ENCODE measurements at regions not wholly inside any gene's neighbourhood (a gene's known extent, or its start where the extent isn't known, plus 50 kb on each side); places are given as distances from the start of the nearest gene placed in this dataset.
"Not testable (repeated sequence)": the region's sequence is repeated elsewhere in the genome, so short reads cannot be mapped to it uniquely, and the experiment has no call there.

- no peak for DNase-seq (ENCODE audit: low read depth in 4 of 6, low spot score in 6 of 6)
- Histone ChIP-seq H3K36me3 (ENCODE audit: control insufficient read depth, insufficient read depth, low read length) (no peaks in the 10 kb centered on the region), H3K27ac (ENCODE audit: low read depth, low read length) (no peak overlapping the region), H3K9me3 (ENCODE audit: control insufficient read depth, insufficient read depth, low read length) (no peaks in the 10 kb centered on the region), H3K4me1 (ENCODE audit: control insufficient read depth, insufficient read depth, low read length) (no peaks in the 10 kb centered on the region), H3K27me3 (ENCODE audit: control insufficient read depth, insufficient read depth, low read length) (no peaks in the 10 kb centered on the region), H3K4me3 (ENCODE audit: low read depth, low read length) (no peak overlapping the region)
- no CpG with 5 or more reads among the region's 1 CpG for whole genome bisulfite sequencing (ENCODE audit: insufficient coverage)
Measured at GRCh38 chr7:46932306-46932675, 649.6 kb downstream of the TNS3 start.

- H3K9me3 ChIP-seq (ENCODE audit: control insufficient read depth, insufficient read depth, low read length) = no peaks in the 10 kb centered on the region
- WGBS (ENCODE audit: insufficient coverage) = 100% methylated on average over 1 of the region's 3 CpGs
- no peak overlapping the region for H3K27ac ChIP-seq (ENCODE audit: low read depth, low read length)
- no peak overlapping the region for H3K4me3 ChIP-seq (ENCODE audit: low read depth, low read length)
- H3K4me1 ChIP-seq (ENCODE audit: control insufficient read depth, insufficient read depth, low read length) = no peaks in the 10 kb centered on the region
- no peaks in the 10 kb centered on the region for H3K27me3 ChIP-seq (ENCODE audit: control insufficient read depth, insufficient read depth, low read length)
- no peak for DNase-seq (ENCODE audit: low read depth in 4 of 6, low spot score in 6 of 6)
- H3K36me3 ChIP-seq (ENCODE audit: control insufficient read depth, insufficient read depth, low read length) = no peaks in the 10 kb centered on the region
Measured at GRCh38 chr7:46930366-46930765, 651.5 kb downstream of the TNS3 start.

- H3K9me3 ChIP-seq (ENCODE audit: control insufficient read depth, insufficient read depth, low read length) = no peaks in the 10 kb centered on the region
- no peak for DNase-seq (ENCODE audit: low read depth in 4 of 6, low spot score in 6 of 6)
- no peak overlapping the region for H3K4me3 ChIP-seq (ENCODE audit: low read depth, low read length)
- H3K27me3 ChIP-seq (ENCODE audit: control insufficient read depth, insufficient read depth, low read length) = no peaks in the 10 kb centered on the region
- H3K27ac ChIP-seq (ENCODE audit: low read depth, low read length) = no peak overlapping the region
- no peaks in the 10 kb centered on the region for H3K36me3 ChIP-seq (ENCODE audit: control insufficient read depth, insufficient read depth, low read length)
- H3K4me1 ChIP-seq (ENCODE audit: control insufficient read depth, insufficient read depth, low read length) = no peaks in the 10 kb centered on the region
Measured at GRCh38 chr7:46929359-46929758, 652.6 kb downstream of the TNS3 start.

DNA sequence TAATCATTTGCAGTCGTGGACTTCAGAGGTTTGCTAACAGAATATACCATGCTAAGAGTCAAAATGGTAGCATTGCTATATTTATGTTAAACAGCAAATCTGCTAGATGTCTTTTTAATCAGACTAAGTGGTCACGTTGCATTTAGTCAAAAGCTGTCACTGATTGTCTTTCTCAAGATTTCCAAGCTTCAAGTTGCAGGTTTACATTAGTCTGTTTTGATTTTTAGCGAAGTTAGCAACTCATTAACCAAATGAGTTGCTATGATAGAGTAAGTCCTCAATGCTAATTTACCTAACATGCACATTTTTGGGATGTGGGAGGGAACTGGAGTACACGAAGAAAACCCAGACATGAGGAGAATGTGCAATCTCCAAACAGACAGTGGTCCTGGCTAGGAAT, 653.2 kb downstream of the TNS3 start:
- 100% methylated on average over 1 of the region's 4 CpGs for WGBS (ENCODE audit: insufficient coverage)

DNA sequence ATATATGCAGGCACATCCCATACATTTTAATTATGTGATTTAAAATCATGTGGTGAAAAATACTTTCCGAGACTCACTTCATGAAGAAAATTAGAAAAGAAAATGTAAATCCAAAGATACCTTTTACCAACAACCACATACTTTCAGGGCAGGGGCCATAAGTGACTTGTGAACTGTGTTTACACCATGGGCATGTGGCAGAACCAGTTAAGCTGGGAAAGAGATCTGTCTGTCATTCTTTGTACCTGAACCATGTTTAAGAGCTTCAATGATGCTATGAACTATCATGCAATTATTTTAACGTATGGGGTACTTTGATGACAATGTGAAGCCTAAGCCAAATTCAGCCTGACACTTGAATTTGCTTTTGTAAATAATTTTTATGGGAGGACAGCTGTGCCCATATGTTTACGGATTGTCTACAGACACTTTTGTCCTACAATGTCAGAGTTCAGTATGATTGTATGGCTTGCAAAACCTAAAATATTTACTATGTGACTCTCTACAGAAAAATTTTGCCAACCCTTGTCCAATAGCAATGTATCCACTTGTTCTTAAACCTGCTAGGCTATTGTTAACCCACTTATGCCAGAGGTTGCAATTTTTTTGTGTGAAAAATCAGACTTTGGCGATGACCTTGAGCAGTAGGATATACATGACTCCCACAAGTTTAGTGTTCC, 654.6 kb downstream of the TNS3 start:
- 88% methylated on average over 1 of the region's 4 CpGs for WGBS (ENCODE audit: insufficient coverage)
- Histone ChIP-seq H3K27me3 (ENCODE audit: control insufficient read depth, insufficient read depth, low read length) (no peaks in the 10 kb centered on the region), H3K4me3 (ENCODE audit: low read depth, low read length) (no peak overlapping the region), H3K9me3 (ENCODE audit: control insufficient read depth, insufficient read depth, low read length) (no peaks in the 10 kb centered on the region), H3K36me3 (ENCODE audit: control insufficient read depth, insufficient read depth, low read length) (no peaks in the 10 kb centered on the region), H3K27ac (ENCODE audit: low read depth, low read length) (no peak overlapping the region), H3K4me1 (ENCODE audit: control insufficient read depth, insufficient read depth, low read length) (no peaks in the 10 kb centered on the region)
- no peak for DNase-seq (ENCODE audit: low read depth in 4 of 6, low spot score in 6 of 6)

More for the DNA sequence above, 653.2 kb downstream of the TNS3 start:
- Histone ChIP-seq H3K9me3 (ENCODE audit: control insufficient read depth, insufficient read depth, low read length) (no peaks in the 10 kb centered on the region), H3K4me1 (ENCODE audit: control insufficient read depth, insufficient read depth, low read length) (no peaks in the 10 kb centered on the region), H3K27ac (ENCODE audit: low read depth, low read length) (no peak overlapping the region), H3K36me3 (ENCODE audit: control insufficient read depth, insufficient read depth, low read length) (no peaks in the 10 kb centered on the region), H3K27me3 (ENCODE audit: control insufficient read depth, insufficient read depth, low read length) (no peaks in the 10 kb centered on the region), H3K4me3 (ENCODE audit: low read depth, low read length) (no peak overlapping the region)
- no peak for DNase-seq (ENCODE audit: low read depth in 4 of 6, low spot score in 6 of 6)

GRCh38 chr7:46916581-46916980, 665.3 kb downstream of the TNS3 start:
- Histone ChIP-seq H3K27ac (ENCODE audit: low read depth, low read length) (no peak overlapping the region), H3K27me3 (ENCODE audit: control insufficient read depth, insufficient read depth, low read length) (no peaks in the 10 kb centered on the region), H3K4me3 (ENCODE audit: low read depth, low read length) (no peak overlapping the region), H3K4me1 (ENCODE audit: control insufficient read depth, insufficient read depth, low read length) (no peaks in the 10 kb centered on the region), H3K9me3 (ENCODE audit: control insufficient read depth, insufficient read depth, low read length) (no peaks in the 10 kb centered on the region), H3K36me3 (ENCODE audit: control insufficient read depth, insufficient read depth, low read length) (no peaks in the 10 kb centered on the region)
- no peak for DNase-seq (ENCODE audit: low read depth in 4 of 6, low spot score in 6 of 6)
- no CpG with 5 or more reads among the region's 2 CpGs for WGBS (ENCODE audit: insufficient coverage)

DNA sequence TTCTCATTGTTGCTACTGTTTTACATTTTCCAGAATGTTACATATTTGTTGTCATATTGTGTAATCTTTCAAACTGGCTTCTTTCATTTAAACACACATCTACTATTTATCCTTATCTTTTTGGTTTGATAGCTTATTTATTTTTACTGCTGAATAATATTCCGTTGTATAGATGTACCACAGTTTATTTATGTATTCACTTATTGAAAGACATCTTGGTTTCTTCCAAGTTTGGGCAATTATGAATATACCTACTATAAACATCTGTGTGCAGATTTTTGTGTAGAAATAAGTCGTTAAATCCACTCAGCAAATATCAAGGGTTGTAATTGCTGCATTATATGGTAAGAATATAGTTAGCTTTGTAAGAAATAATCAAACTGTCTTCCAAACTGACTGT, 669.2 kb downstream of the TNS3 start:
- no peak overlapping the region for H3K4me3 ChIP-seq (ENCODE audit: low read depth, low read length)
- no peaks in the 10 kb centered on the region for H3K9me3 ChIP-seq (ENCODE audit: control insufficient read depth, insufficient read depth, low read length)
- DNase-seq (ENCODE audit: low read depth in 4 of 6, low spot score in 6 of 6) = no peak
- H3K36me3 ChIP-seq (ENCODE audit: control insufficient read depth, insufficient read depth, low read length) = no peaks in the 10 kb centered on the region
- H3K27me3 ChIP-seq (ENCODE audit: control insufficient read depth, insufficient read depth, low read length) = no peaks in the 10 kb centered on the region
- WGBS (ENCODE audit: insufficient coverage) = no CpG with 5 or more reads among the region's 2 CpGs
- no peaks in the 10 kb centered on the region for H3K4me1 ChIP-seq (ENCODE audit: control insufficient read depth, insufficient read depth, low read length)
- H3K27ac ChIP-seq (ENCODE audit: low read depth, low read length) = no peak overlapping the region

- Histone ChIP-seq H3K9me3 (ENCODE audit: control insufficient read depth, insufficient read depth, low read length) (no peaks in the 10 kb centered on the region), H3K4me3 (ENCODE audit: low read depth, low read length) (no peak overlapping the region), H3K4me1 (ENCODE audit: control insufficient read depth, insufficient read depth, low read length) (no peaks in the 10 kb centered on the region), H3K27me3 (ENCODE audit: control insufficient read depth, insufficient read depth, low read length) (no peaks in the 10 kb centered on the region), H3K36me3 (ENCODE audit: control insufficient read depth, insufficient read depth, low read length) (no peaks in the 10 kb centered on the region), H3K27ac (ENCODE audit: low read depth, low read length) (no peak overlapping the region)
- DNase-seq (ENCODE audit: low read depth in 4 of 6, low spot score in 6 of 6) = peak in 1 of 6 donors; percentile 34
- WGBS (ENCODE audit: insufficient coverage) = no CpG with 5 or more reads among the region's 7 CpGs
Measured at GRCh38 chr7:46909601-46910051, 672.3 kb downstream of the TNS3 start.

- Histone ChIP-seq H3K4me1 (ENCODE audit: control insufficient read depth, insufficient read depth, low read length) (no peaks in the 10 kb centered on the region), H3K36me3 (ENCODE audit: control insufficient read depth, insufficient read depth, low read length) (no peaks in the 10 kb centered on the region), H3K27ac (ENCODE audit: low read depth, low read length) (no peak overlapping the region), H3K4me3 (ENCODE audit: low read depth, low read length) (no peak overlapping the region), H3K9me3 (ENCODE audit: control insufficient read depth, insufficient read depth, low read length) (no peaks in the 10 kb centered on the region), H3K27me3 (ENCODE audit: control insufficient read depth, insufficient read depth, low read length) (no peaks in the 10 kb centered on the region)
- no peak for DNase-seq (ENCODE audit: low read depth in 4 of 6, low spot score in 6 of 6)
- no CpG with 5 or more reads among the region's 1 CpG for WGBS (ENCODE audit: insufficient coverage)
Measured at GRCh38 chr7:46908770-46909169, 673.1 kb downstream of the TNS3 start.

GRCh38 chr7:46904523-46904922, 677.4 kb downstream of the TNS3 start:
- no CpG with 5 or more reads among the region's 1 CpG for WGBS (ENCODE audit: insufficient coverage)

More at GRCh38 chr7:46904523-46904922, 677.4 kb downstream of the TNS3 start:
- not testable (repeated sequence) for H3K27ac ChIP-seq (ENCODE audit: low read depth, low read length); H3K9me3 ChIP-seq (ENCODE audit: control insufficient read depth, insufficient read depth, low read length); H3K4me1 ChIP-seq (ENCODE audit: control insufficient read depth, insufficient read depth, low read length); H3K27me3 ChIP-seq (ENCODE audit: control insufficient read depth, insufficient read depth, low read length); H3K36me3 ChIP-seq (ENCODE audit: control insufficient read depth, insufficient read depth, low read length); DNase-seq (ENCODE audit: low read depth in 4 of 6, low spot score in 6 of 6); H3K4me3 ChIP-seq (ENCODE audit: low read depth, low read length)

Data from spinal cord (tissue), 9 donors.